ENCODE measurements at regions not wholly inside any gene's neighbourhood (a gene's known extent, or its start where the extent isn't known, plus 50 kb on each side); places are given as distances from the start of the nearest gene placed in this dataset.

DNA sequence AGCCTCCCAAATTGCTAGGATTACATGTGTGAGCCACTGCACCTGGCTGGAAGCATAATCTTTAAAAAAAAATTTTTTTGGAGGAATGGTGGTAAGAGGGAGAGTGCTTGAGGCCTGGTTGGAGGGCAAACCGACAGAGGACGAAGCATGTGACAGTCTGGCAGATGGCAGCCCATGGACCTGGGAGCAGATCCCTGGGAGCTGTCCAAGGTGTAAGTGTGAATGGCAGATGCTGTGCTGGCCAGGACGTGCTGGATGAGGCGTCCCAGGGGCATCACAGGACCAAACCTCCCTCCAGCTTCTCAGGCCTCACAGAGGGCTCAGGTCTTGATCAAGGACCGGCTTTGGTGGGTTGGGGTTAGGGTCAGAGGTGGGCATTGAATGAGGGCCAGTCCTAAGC, 128.4 kb upstream of the NCOR2 start:
- TF ChIP-seq, protein P1, sequence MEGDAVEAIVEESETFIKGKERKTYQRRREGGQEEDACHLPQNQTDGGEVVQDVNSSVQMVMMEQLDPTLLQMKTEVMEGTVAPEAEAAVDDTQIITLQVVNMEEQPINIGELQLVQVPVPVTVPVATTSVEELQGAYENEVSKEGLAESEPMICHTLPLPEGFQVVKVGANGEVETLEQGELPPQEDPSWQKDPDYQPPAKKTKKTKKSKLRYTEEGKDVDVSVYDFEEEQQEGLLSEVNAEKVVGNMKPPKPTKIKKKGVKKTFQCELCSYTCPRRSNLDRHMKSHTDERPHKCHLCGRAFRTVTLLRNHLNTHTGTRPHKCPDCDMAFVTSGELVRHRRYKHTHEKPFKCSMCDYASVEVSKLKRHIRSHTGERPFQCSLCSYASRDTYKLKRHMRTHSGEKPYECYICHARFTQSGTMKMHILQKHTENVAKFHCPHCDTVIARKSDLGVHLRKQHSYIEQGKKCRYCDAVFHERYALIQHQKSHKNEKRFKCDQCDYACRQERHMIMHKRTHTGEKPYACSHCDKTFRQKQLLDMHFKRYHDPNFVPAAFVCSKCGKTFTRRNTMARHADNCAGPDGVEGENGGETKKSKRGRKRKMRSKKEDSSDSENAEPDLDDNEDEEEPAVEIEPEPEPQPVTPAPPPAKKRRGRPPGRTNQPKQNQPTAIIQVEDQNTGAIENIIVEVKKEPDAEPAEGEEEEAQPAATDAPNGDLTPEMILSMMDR (IDR thresholded peaks at IDR 0.05; ENCODE audit: low read depth, low read length), result no peak
- no peak for TF ChIP-seq EZH2phosphoT487 (IDR thresholded peaks at IDR 0.05; ENCODE audit: low read depth)
